Lower leg skin (tissue), 3 donors: ENCODE measurements at regions not wholly inside any gene's neighbourhood (a gene's known extent, or its start where the extent isn't known, plus 50 kb on each side); places are given as distances from the start of the nearest gene placed in this dataset.

Experiments used
- POLR2A ChIP-seq, 2 donors: fragments of 450-650 bp; IDR thresholded peaks; one replicate each; pipeline ENCODE4 v1.6.1; 2016 to 2017; ENCODE audit warnings: antibody characterized with exemption in 2 of 2, mild to moderate bottlenecking in 1 of 2, moderate library complexity in 1 of 2
- TF ChIP-seq, protein P1 (sequence below), 3 donors: fragments of 450-650 bp; IDR thresholded peaks; one replicate each; pipeline ENCODE4 v1.5.1; 2016; ENCODE audit warnings: antibody characterized with exemption in 3 of 3, mild to moderate bottlenecking in 3 of 3, moderate library complexity in 2 of 3

DNA sequence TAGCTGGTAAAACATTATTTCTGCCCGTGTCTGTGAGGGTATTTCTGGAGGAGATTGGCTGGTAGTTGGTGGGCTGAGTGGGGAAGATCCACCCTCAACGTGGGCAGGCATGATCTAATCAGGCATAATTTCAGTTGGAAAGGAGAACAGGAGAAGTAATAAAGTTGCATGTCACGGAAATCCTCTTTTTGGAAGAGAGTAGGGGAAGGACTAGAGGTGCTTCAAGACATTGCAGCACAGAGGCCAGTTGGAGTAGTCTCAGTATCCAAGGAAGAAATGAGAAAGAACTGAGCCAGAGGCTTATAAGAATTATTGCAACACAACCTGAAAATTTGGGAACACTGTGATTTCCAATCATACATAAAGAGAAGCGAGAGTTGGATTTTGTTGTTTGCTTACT, 1155.1 kb downstream of the FAM181B start:
- no peak for TF ChIP-seq POLR2A (IDR thresholded peaks at IDR 0.05)
- TF ChIP-seq, protein P1, sequence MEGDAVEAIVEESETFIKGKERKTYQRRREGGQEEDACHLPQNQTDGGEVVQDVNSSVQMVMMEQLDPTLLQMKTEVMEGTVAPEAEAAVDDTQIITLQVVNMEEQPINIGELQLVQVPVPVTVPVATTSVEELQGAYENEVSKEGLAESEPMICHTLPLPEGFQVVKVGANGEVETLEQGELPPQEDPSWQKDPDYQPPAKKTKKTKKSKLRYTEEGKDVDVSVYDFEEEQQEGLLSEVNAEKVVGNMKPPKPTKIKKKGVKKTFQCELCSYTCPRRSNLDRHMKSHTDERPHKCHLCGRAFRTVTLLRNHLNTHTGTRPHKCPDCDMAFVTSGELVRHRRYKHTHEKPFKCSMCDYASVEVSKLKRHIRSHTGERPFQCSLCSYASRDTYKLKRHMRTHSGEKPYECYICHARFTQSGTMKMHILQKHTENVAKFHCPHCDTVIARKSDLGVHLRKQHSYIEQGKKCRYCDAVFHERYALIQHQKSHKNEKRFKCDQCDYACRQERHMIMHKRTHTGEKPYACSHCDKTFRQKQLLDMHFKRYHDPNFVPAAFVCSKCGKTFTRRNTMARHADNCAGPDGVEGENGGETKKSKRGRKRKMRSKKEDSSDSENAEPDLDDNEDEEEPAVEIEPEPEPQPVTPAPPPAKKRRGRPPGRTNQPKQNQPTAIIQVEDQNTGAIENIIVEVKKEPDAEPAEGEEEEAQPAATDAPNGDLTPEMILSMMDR (IDR thresholded peaks at IDR 0.05): no peak
